ENCODE measurements at regions not wholly inside any gene's neighbourhood (a gene's known extent, or its start where the extent isn't known, plus 50 kb on each side); places are given as distances from the start of the nearest gene placed in this dataset.

DNA sequence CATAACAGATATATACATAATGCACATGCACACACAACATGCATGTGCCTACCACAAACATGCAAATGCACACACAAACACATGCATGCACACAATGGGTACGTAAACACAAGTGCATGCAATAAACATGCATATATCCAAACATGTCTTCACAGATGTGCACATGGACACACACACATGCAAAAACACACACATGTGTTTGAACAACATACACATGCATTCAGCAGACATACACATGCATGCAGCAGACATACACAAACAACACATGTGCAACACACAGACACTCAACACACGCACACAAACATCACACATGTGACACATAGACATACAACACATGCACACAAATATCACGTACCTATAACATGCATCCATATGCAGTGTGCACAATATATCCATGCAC, 74.2 kb downstream of the KLF6 start:
- CTCF ChIA-PET: no interaction called here
- no peaks in the 10 kb centered on the region for H3K27me3 ChIP-seq (replicated peaks in 1 of 4; ENCODE audit: control extremely low read depth in 1 of 4, control insufficient read depth in 3 of 4, insufficient read depth in 4 of 4, low read length in 3 of 4)
- no peak overlapping the region for H3K9ac ChIP-seq (ENCODE audit: low read length)
- TF ChIP-seq, protein P1, sequence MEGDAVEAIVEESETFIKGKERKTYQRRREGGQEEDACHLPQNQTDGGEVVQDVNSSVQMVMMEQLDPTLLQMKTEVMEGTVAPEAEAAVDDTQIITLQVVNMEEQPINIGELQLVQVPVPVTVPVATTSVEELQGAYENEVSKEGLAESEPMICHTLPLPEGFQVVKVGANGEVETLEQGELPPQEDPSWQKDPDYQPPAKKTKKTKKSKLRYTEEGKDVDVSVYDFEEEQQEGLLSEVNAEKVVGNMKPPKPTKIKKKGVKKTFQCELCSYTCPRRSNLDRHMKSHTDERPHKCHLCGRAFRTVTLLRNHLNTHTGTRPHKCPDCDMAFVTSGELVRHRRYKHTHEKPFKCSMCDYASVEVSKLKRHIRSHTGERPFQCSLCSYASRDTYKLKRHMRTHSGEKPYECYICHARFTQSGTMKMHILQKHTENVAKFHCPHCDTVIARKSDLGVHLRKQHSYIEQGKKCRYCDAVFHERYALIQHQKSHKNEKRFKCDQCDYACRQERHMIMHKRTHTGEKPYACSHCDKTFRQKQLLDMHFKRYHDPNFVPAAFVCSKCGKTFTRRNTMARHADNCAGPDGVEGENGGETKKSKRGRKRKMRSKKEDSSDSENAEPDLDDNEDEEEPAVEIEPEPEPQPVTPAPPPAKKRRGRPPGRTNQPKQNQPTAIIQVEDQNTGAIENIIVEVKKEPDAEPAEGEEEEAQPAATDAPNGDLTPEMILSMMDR (IDR thresholded peaks at IDR 0.05): no peak
- TF ChIP-seq EZH2 (IDR thresholded peaks at IDR 0.05; ENCODE audit: borderline replicate concordance, insufficient read depth, low read depth, low read length, poor library complexity, severe bottlenecking): no peak
- ATAC-seq (ENCODE audit: low read depth): no peak
- Mint-ChIP-seq H3K4me3 (no peak overlapping the region), H3K9me3 (ENCODE audit: insufficient read depth) (peaks cover 10% of the 10 kb centered on the region), H3K27me3 (peaks cover 5% of the 10 kb centered on the region), H3K4me1 (no peaks in the 10 kb centered on the region), H3K27ac (no peak overlapping the region)
- no peak overlapping the region for H3K27ac ChIP-seq (ENCODE audit: low read length in 2 of 2)
- H3K9me3 ChIP-seq (ENCODE audit: control extremely low read depth in 1 of 3, control insufficient read depth in 2 of 3, insufficient read depth in 1 of 3, low read length in 2 of 3): no peaks in the 10 kb centered on the region
- H3K4me2 ChIP-seq (replicated peaks; ENCODE audit: low read depth, low read length, poor library complexity, severe bottlenecking): no peak overlapping the region
- DNase-seq: no peak
- POLR2A ChIA-PET: no interaction called here
- H3K36me3 ChIP-seq (replicated peaks in 1 of 2; ENCODE audit: control extremely low read depth in 1 of 2, control insufficient read depth in 1 of 2, extremely low read depth in 1 of 2, insufficient read depth in 2 of 2, low read length in 1 of 2): no peaks in the 10 kb centered on the region
- no peaks in the 10 kb centered on the region for H4K20me1 ChIP-seq (ENCODE audit: control insufficient read depth, insufficient read depth, low read length, poor library complexity, severe bottlenecking)
- intact Hi-C loops (cut with micrococcal nuclease): no loop called here
- H3K4me3 ChIP-seq (ENCODE audit: control extremely low read depth in 1 of 5, extremely low read depth in 1 of 5, insufficient read depth in 1 of 5, low read depth in 2 of 5, low read length in 4 of 5): no peak overlapping the region
- no peaks in the 10 kb centered on the region for H3K4me1 ChIP-seq (ENCODE audit: control insufficient read depth in 2 of 2, insufficient read depth in 2 of 2, low read length in 2 of 2)
- no peaks in the 10 kb centered on the region for H3K79me2 ChIP-seq (ENCODE audit: control insufficient read depth, insufficient read depth, low read length)
- WGBS (ENCODE audit: insufficient coverage): 93% methylated on average over 2 of the region's 3 CpGs
- H2AFZ ChIP-seq (ENCODE audit: insufficient read depth, low read depth, low read length, poor library complexity, severe bottlenecking): no peak overlapping the region

GRCh38 chr10:3709456-3710060, 75.5 kb downstream of the KLF6 start:
- DNase-seq: no peak
- ATAC-seq (ENCODE audit: low read depth): no peak
- WGBS (ENCODE audit: insufficient coverage): no CpG with 5 or more reads among the region's 4 CpGs
- intact Hi-C loops (cut with micrococcal nuclease): no loop called here
- H3K4me3 ChIP-seq (ENCODE audit: control extremely low read depth in 1 of 5, extremely low read depth in 1 of 5, insufficient read depth in 1 of 5, low read depth in 2 of 5, low read length in 4 of 5): no peak overlapping the region
- POLR2A ChIA-PET: no interaction called here
- H3K9me3 ChIP-seq (ENCODE audit: control extremely low read depth in 1 of 3, control insufficient read depth in 2 of 3, insufficient read depth in 1 of 3, low read length in 2 of 3): no peaks in the 10 kb centered on the region
- H4K20me1 ChIP-seq (ENCODE audit: control insufficient read depth, insufficient read depth, low read length, poor library complexity, severe bottlenecking): no peaks in the 10 kb centered on the region
- no peak overlapping the region for H3K27ac ChIP-seq (ENCODE audit: low read length in 2 of 2)
- Mint-ChIP-seq H3K27me3 (no peaks in the 10 kb centered on the region), H3K4me3 (no peak overlapping the region), H3K4me1 (peaks cover 6% of the 10 kb centered on the region), H3K27ac (no peak overlapping the region), H3K9me3 (ENCODE audit: insufficient read depth) (peaks cover 10% of the 10 kb centered on the region)
- H3K79me2 ChIP-seq (ENCODE audit: control insufficient read depth, insufficient read depth, low read length): no peaks in the 10 kb centered on the region
- no peak overlapping the region for H2AFZ ChIP-seq (ENCODE audit: insufficient read depth, low read depth, low read length, poor library complexity, severe bottlenecking)
- H3K4me1 ChIP-seq (ENCODE audit: control insufficient read depth in 2 of 2, insufficient read depth in 2 of 2, low read length in 2 of 2): peaks cover 0 to 5% of the 10 kb centered on the region in 2 donors
- CTCF ChIA-PET: no interaction called here
- no peaks in the 10 kb centered on the region for H3K27me3 ChIP-seq (replicated peaks in 1 of 4; ENCODE audit: control extremely low read depth in 1 of 4, control insufficient read depth in 3 of 4, insufficient read depth in 4 of 4, low read length in 3 of 4)
- no peak overlapping the region for H3K9ac ChIP-seq (ENCODE audit: low read length)
- TF ChIP-seq, protein P1 (IDR thresholded peaks at IDR 0.05): no peak
- TF ChIP-seq EZH2 (IDR thresholded peaks at IDR 0.05; ENCODE audit: borderline replicate concordance, insufficient read depth, low read depth, low read length, poor library complexity, severe bottlenecking): no peak
- H3K36me3 ChIP-seq (replicated peaks in 1 of 2; ENCODE audit: control extremely low read depth in 1 of 2, control insufficient read depth in 1 of 2, extremely low read depth in 1 of 2, insufficient read depth in 2 of 2, low read length in 1 of 2): no peaks in the 10 kb centered on the region
- no peak overlapping the region for H3K4me2 ChIP-seq (replicated peaks; ENCODE audit: low read depth, low read length, poor library complexity, severe bottlenecking)

All from B cell (primary cell).